ENCODE measurements at regions not wholly inside any gene's neighbourhood (a gene's known extent, or its start where the extent isn't known, plus 50 kb on each side); places are given as distances from the start of the nearest gene placed in this dataset.

- Mint-ChIP-seq H3K27ac (no peak overlapping the region), H3K9me3 (no peaks in the 10 kb centered on the region), H3K27me3 (ENCODE audit: low read depth) (peaks cover 6% of the 10 kb centered on the region), H3K4me3 (ENCODE audit: low read depth) (no peak overlapping the region), H3K4me1 (ENCODE audit: low read depth) (no peaks in the 10 kb centered on the region), H3K36me3 (ENCODE audit: low read depth) (no peaks in the 10 kb centered on the region)
- intact Hi-C loops (cut with micrococcal nuclease), result no loop called here
- DNase-seq (ENCODE audit: low spot score), result no peak
Measured at GRCh38 chr15:81540909-81541308, 166.9 kb upstream of the TMC3 start.

GRCh38 chr15:81536356-81536755 is 162.3 kb upstream of the TMC3 start:
- Mint-ChIP-seq H3K27me3 (ENCODE audit: low read depth) (peaks cover 6% of the 10 kb centered on the region), H3K4me1 (ENCODE audit: low read depth) (no peaks in the 10 kb centered on the region), H3K9me3 (no peaks in the 10 kb centered on the region), H3K27ac (no peak overlapping the region), H3K4me3 (ENCODE audit: low read depth) (no peak overlapping the region), H3K36me3 (ENCODE audit: low read depth) (no peaks in the 10 kb centered on the region)
- DNase-seq (ENCODE audit: low spot score), result no peak
- intact Hi-C loops (cut with micrococcal nuclease), result no loop called here

GRCh38 chr15:81534124-81534523 is 160.1 kb upstream of the TMC3 start:
- Mint-ChIP-seq H3K36me3 (ENCODE audit: low read depth) (no peaks in the 10 kb centered on the region), H3K9me3 (no peaks in the 10 kb centered on the region), H3K27me3 (ENCODE audit: low read depth) (peaks cover 3% of the 10 kb centered on the region), H3K4me1 (ENCODE audit: low read depth) (no peaks in the 10 kb centered on the region), H3K27ac (no peak overlapping the region), H3K4me3 (ENCODE audit: low read depth) (no peak overlapping the region)
- intact Hi-C loops (cut with micrococcal nuclease), result no loop called here
- no peak for DNase-seq (ENCODE audit: low spot score)

- Mint-ChIP-seq H3K4me1 (ENCODE audit: low read depth) (no peaks in the 10 kb centered on the region), H3K4me3 (ENCODE audit: low read depth) (no peak overlapping the region), H3K9me3 (no peaks in the 10 kb centered on the region), H3K27me3 (ENCODE audit: low read depth) (no peaks in the 10 kb centered on the region), H3K27ac (no peak overlapping the region), H3K36me3 (ENCODE audit: low read depth) (no peaks in the 10 kb centered on the region)
- no peak for DNase-seq (ENCODE audit: low spot score)
- intact Hi-C loops (cut with micrococcal nuclease), result no loop called here
Measured at GRCh38 chr15:81532001-81532400, 158.0 kb upstream of the TMC3 start.

GRCh38 chr15:81531109-81531592 is 157.1 kb upstream of the TMC3 start:
- H3K27me3 Mint-ChIP-seq (ENCODE audit: low read depth), result no peaks in the 10 kb centered on the region
- no peaks in the 10 kb centered on the region for H3K9me3 Mint-ChIP-seq
- H3K36me3 Mint-ChIP-seq (ENCODE audit: low read depth), result no peaks in the 10 kb centered on the region
- H3K4me3 Mint-ChIP-seq (ENCODE audit: low read depth), result no peak overlapping the region
- no peak overlapping the region for H3K27ac Mint-ChIP-seq
- intact Hi-C loops (cut with micrococcal nuclease), result no loop called here
- DNase-seq (ENCODE audit: low spot score), result no peak
- no peaks in the 10 kb centered on the region for H3K4me1 Mint-ChIP-seq (ENCODE audit: low read depth)

GRCh38 chr15:81530271-81530691 is 156.3 kb upstream of the TMC3 start:
- no peak overlapping the region for H3K27ac Mint-ChIP-seq
- intact Hi-C loops (cut with micrococcal nuclease), result no loop called here
- no peaks in the 10 kb centered on the region for H3K27me3 Mint-ChIP-seq (ENCODE audit: low read depth)

GRCh38 chr15:81529481-81529880 is 155.5 kb upstream of the TMC3 start:
- H3K4me1 Mint-ChIP-seq (ENCODE audit: low read depth), result no peaks in the 10 kb centered on the region
- DNase-seq (ENCODE audit: low spot score), result no peak
- no peaks in the 10 kb centered on the region for H3K27me3 Mint-ChIP-seq (ENCODE audit: low read depth)
- H3K4me3 Mint-ChIP-seq (ENCODE audit: low read depth), result no peak overlapping the region
- H3K36me3 Mint-ChIP-seq (ENCODE audit: low read depth), result no peaks in the 10 kb centered on the region
- intact Hi-C loops (cut with micrococcal nuclease), result no loop called here
- H3K27ac Mint-ChIP-seq, result no peak overlapping the region
- H3K9me3 Mint-ChIP-seq, result no peaks in the 10 kb centered on the region

More at GRCh38 chr15:81530271-81530691, 156.3 kb upstream of the TMC3 start:
- Mint-ChIP-seq H3K36me3 (ENCODE audit: low read depth) (no peaks in the 10 kb centered on the region), H3K9me3 (no peaks in the 10 kb centered on the region), H3K4me1 (ENCODE audit: low read depth) (no peaks in the 10 kb centered on the region), H3K4me3 (ENCODE audit: low read depth) (no peak overlapping the region)
- DNase-seq (ENCODE audit: low spot score), result no peak

- Mint-ChIP-seq H3K4me1 (ENCODE audit: low read depth) (no peaks in the 10 kb centered on the region), H3K27ac (no peak overlapping the region), H3K9me3 (no peaks in the 10 kb centered on the region), H3K4me3 (ENCODE audit: low read depth) (no peak overlapping the region), H3K27me3 (ENCODE audit: low read depth) (no peaks in the 10 kb centered on the region), H3K36me3 (ENCODE audit: low read depth) (no peaks in the 10 kb centered on the region)
- no peak for DNase-seq (ENCODE audit: low spot score)
- intact Hi-C loops (cut with micrococcal nuclease), result no loop called here
Measured at GRCh38 chr15:81526029-81526428, 152.0 kb upstream of the TMC3 start.

GRCh38 chr15:81524496-81524895 is 150.5 kb upstream of the TMC3 start:
- H3K4me1 Mint-ChIP-seq (ENCODE audit: low read depth), result no peaks in the 10 kb centered on the region
- DNase-seq (ENCODE audit: low spot score), result no peak
- intact Hi-C loops (cut with micrococcal nuclease), result no loop called here

GRCh38 chr15:81523867-81524266 is 149.9 kb upstream of the TMC3 start:
- Mint-ChIP-seq H3K27me3 (ENCODE audit: low read depth) (no peaks in the 10 kb centered on the region), H3K4me1 (ENCODE audit: low read depth) (no peaks in the 10 kb centered on the region), H3K4me3 (ENCODE audit: low read depth) (no peak overlapping the region), H3K36me3 (ENCODE audit: low read depth) (no peaks in the 10 kb centered on the region), H3K27ac (no peak overlapping the region), H3K9me3 (no peaks in the 10 kb centered on the region)
- intact Hi-C loops (cut with micrococcal nuclease), result no loop called here
- DNase-seq (ENCODE audit: low spot score), result no peak

More at GRCh38 chr15:81524496-81524895, 150.5 kb upstream of the TMC3 start:
- Mint-ChIP-seq H3K4me3 (ENCODE audit: low read depth) (no peak overlapping the region), H3K27ac (no peak overlapping the region), H3K36me3 (ENCODE audit: low read depth) (no peaks in the 10 kb centered on the region), H3K9me3 (no peaks in the 10 kb centered on the region), H3K27me3 (ENCODE audit: low read depth) (no peaks in the 10 kb centered on the region)

- intact Hi-C loops (cut with micrococcal nuclease), result no loop called here
- no peaks in the 10 kb centered on the region for H3K9me3 Mint-ChIP-seq
- H3K36me3 Mint-ChIP-seq (ENCODE audit: low read depth), result no peaks in the 10 kb centered on the region
- peaks cover 4% of the 10 kb centered on the region for H3K27me3 Mint-ChIP-seq (ENCODE audit: low read depth)
- H3K27ac Mint-ChIP-seq, result no peak overlapping the region
- no peak overlapping the region for H3K4me3 Mint-ChIP-seq (ENCODE audit: low read depth)
- DNase-seq (ENCODE audit: low spot score), result no peak
- no peaks in the 10 kb centered on the region for H3K4me1 Mint-ChIP-seq (ENCODE audit: low read depth)
Measured at GRCh38 chr15:81520480-81520879, 146.5 kb upstream of the TMC3 start.

GRCh38 chr15:81516461-81516860 is 142.4 kb upstream of the TMC3 start:
- intact Hi-C loops (cut with micrococcal nuclease), result no loop called here
- Mint-ChIP-seq H3K4me1 (ENCODE audit: low read depth) (no peaks in the 10 kb centered on the region), H3K9me3 (no peaks in the 10 kb centered on the region), H3K27ac (no peak overlapping the region), H3K27me3 (ENCODE audit: low read depth) (peaks cover 4% of the 10 kb centered on the region), H3K4me3 (ENCODE audit: low read depth) (no peak overlapping the region), H3K36me3 (ENCODE audit: low read depth) (no peaks in the 10 kb centered on the region)
- DNase-seq (ENCODE audit: low spot score), result no peak

GRCh38 chr15:81516012-81516411 is 142.0 kb upstream of the TMC3 start:
- intact Hi-C loops (cut with micrococcal nuclease), result no loop called here
- peaks cover 4% of the 10 kb centered on the region for H3K27me3 Mint-ChIP-seq (ENCODE audit: low read depth)
- H3K36me3 Mint-ChIP-seq (ENCODE audit: low read depth), result no peaks in the 10 kb centered on the region
- no peak overlapping the region for H3K4me3 Mint-ChIP-seq (ENCODE audit: low read depth)
- DNase-seq (ENCODE audit: low spot score), result no peak
- H3K4me1 Mint-ChIP-seq (ENCODE audit: low read depth), result no peaks in the 10 kb centered on the region
- H3K27ac Mint-ChIP-seq, result no peak overlapping the region
- H3K9me3 Mint-ChIP-seq, result no peaks in the 10 kb centered on the region

GRCh38 chr15:81514725-81515124 is 140.7 kb upstream of the TMC3 start:
- Mint-ChIP-seq H3K27ac (no peak overlapping the region), H3K27me3 (ENCODE audit: low read depth) (peaks cover 7% of the 10 kb centered on the region), H3K4me3 (ENCODE audit: low read depth) (no peak overlapping the region), H3K36me3 (ENCODE audit: low read depth) (no peaks in the 10 kb centered on the region), H3K9me3 (no peaks in the 10 kb centered on the region), H3K4me1 (ENCODE audit: low read depth) (no peaks in the 10 kb centered on the region)
- DNase-seq (ENCODE audit: low spot score), result no peak
- intact Hi-C loops (cut with micrococcal nuclease), result no loop called here

Data from activated T-helper 2 cell treated with anti-CD3 and anti-CD28 coated beads, Interferon-gamma antibody, Interleukin-2, Interleukin-4, amounts not matched to agents 10 μg/mL and 5 μg/mL and 100 μg/mL, durations not matched to agents 14 hours and 24 hours and 36 hours (primary cell).